H1 (cell line): ENCODE measurements at regions not wholly inside any gene's neighbourhood (a gene's known extent, or its start where the extent isn't known, plus 50 kb on each side); places are given as distances from the start of the nearest gene placed in this dataset.

ENCODE experiments used
- CTCF ChIA-PET: fragments of 300-600 bp; sonication (Branson Sonifier 250); formaldehyde crosslinking; loops from one replicate; lab custom pipeline; 2021; ENCODE audit not compliant: partially characterized antibody; lab: Charles Lee
- POLR2A ChIA-PET: fragments of 300-600 bp; sonication (Branson Sonifier 250); formaldehyde crosslinking; loops from one replicate; lab custom pipeline; 2021; ENCODE audit warnings: inconsistent platforms; ENCODE audit not compliant: partially characterized antibody; lab: Charles Lee
- DNase-seq, 2 experiments: peaks; one replicate each; pipeline versions ENCODE4 v3.0.0 to v3.0.0-alpha.2; 2010 to 2022; ENCODE audit warnings: low spot score in 2 of 2, low read depth in 1 of 2, mixed read lengths in 1 of 2
- FAIRE-seq: peaks from 2 replicates; lab custom pipeline; 2011; peaks lifted over from hg19 to GRCh38; lab: Jason Lieb, UNC
- H2AFZ ChIP-seq: 2 replicates; pipeline ENCODE4 v1.8.1; 2012; ENCODE audit warnings: low read length, inconsistent platforms
- H2AK5ac ChIP-seq: 2 replicates; pipeline ENCODE4 v1.6.1; 2013; ENCODE audit warnings: low read depth, low read length
- H2BK120ac ChIP-seq: replicated peaks from 2 replicates; pipeline ENCODE3; 2013; ENCODE audit warnings: low read depth, low read length, inconsistent platforms
- H2BK12ac ChIP-seq: 2 replicates; pipeline ENCODE4 v1.6.1; 2013; ENCODE audit warnings: low read depth, low read length
- H2BK15ac ChIP-seq: 2 replicates; pipeline ENCODE4 v1.6.1; 2013; ENCODE audit warnings: low read length
- H2BK20ac ChIP-seq: 2 replicates; pipeline ENCODE4 v1.6.1; 2013; ENCODE audit warnings: low read length
- H2BK5ac ChIP-seq: 2 replicates; pipeline ENCODE4 v1.6.1; 2013; ENCODE audit warnings: low read depth, low read length
- H3K14ac ChIP-seq: 2 replicates; pipeline ENCODE4 v1.6.1; 2013; ENCODE audit warnings: inconsistent platforms; ENCODE audit not compliant: insufficient read length
- H3K18ac ChIP-seq: 2 replicates; pipeline ENCODE4 v1.6.1; 2013; ENCODE audit warnings: low read length; ENCODE audit errors: extremely low read depth
- H3K23ac ChIP-seq: 2 replicates; pipeline ENCODE4 v1.6.1; 2013; ENCODE audit warnings: inconsistent platforms; ENCODE audit not compliant: insufficient read length
- H3K23me2 ChIP-seq: 2 replicates; pipeline ENCODE4 v1.6.1; 2013; ENCODE audit warnings: low read depth, low read length
- H3K27ac ChIP-seq: 2 replicates; pipeline ENCODE4 v1.6.1; 2011; ENCODE audit warnings: low read depth, low read length, inconsistent platforms
- H3K27me3 ChIP-seq, 4 experiments: replicated peaks in 1 of 4; 1 replicate in 1 of 4; 2 replicates in 3 of 4; pipeline versions ENCODE4 v1.6.1 to v1.8.1; 2011 to 2013; ENCODE audit warnings: low read length in 3 of 4, mild to moderate bottlenecking in 3 of 4, inconsistent platforms in 2 of 4, mixed read lengths in 2 of 4, moderate library complexity in 1 of 4; ENCODE audit not compliant: control insufficient read depth in 3 of 4, insufficient read depth in 3 of 4; ENCODE audit errors: extremely low read depth in 1 of 4
- H3K36me3 ChIP-seq, 4 experiments: 2 replicates each; pipeline versions ENCODE4 v1.6.1 to v1.8.1; 2011 to 2013; ENCODE audit warnings: mild to moderate bottlenecking in 4 of 4, low read length in 3 of 4, moderate library complexity in 2 of 4, control low read depth in 1 of 4, inconsistent platforms in 1 of 4; ENCODE audit not compliant: insufficient read depth in 4 of 4, control insufficient read depth in 2 of 4
- H3K4ac ChIP-seq: replicated peaks from 2 replicates; pipeline ENCODE3; 2013; ENCODE audit warnings: low read length, low read depth, mixed read lengths, inconsistent platforms; ENCODE audit not compliant: insufficient read length
- H3K4me1 ChIP-seq, 4 experiments: replicated peaks in 1 of 4; 1 replicate in 1 of 4; 2 replicates in 3 of 4; pipeline versions ENCODE4 v1.6.1 to v1.8.1; 2011 to 2013; ENCODE audit warnings: low read length in 3 of 4, inconsistent platforms in 2 of 4, mixed read lengths in 1 of 4; ENCODE audit not compliant: insufficient read depth in 4 of 4, control insufficient read depth in 3 of 4
- H3K4me2 ChIP-seq, 2 experiments: 2 replicates each; pipeline versions ENCODE4 v1.6.1 to v1.8.1; 2011 to 2013; ENCODE audit warnings: low read depth in 2 of 2, low read length in 2 of 2, control low read depth in 1 of 2, inconsistent platforms in 1 of 2, mild to moderate bottlenecking in 1 of 2; ENCODE audit not compliant: insufficient read depth in 1 of 2
- H3K4me3 ChIP-seq, 4 experiments: fragments of 200-600, 300-600 bp in 1 of 4; sonication (generic), shearing (Covaris generic), sonication (Bioruptor Twin) in 1 of 4; 2 replicates each; pipeline versions ENCODE4 v1.5.1 to v1.8.1; 2011 to 2016; ENCODE audit warnings: low read length in 4 of 4, low read depth in 3 of 4, control low read depth in 2 of 4, inconsistent platforms in 2 of 4, mild to moderate bottlenecking in 2 of 4, mixed read lengths in 1 of 4, moderate library complexity in 1 of 4; ENCODE audit not compliant: insufficient read depth in 2 of 4; ENCODE audit errors: extremely low read depth in 1 of 4
- H3K56ac ChIP-seq: replicated peaks from 2 replicates; pipeline ENCODE3; 2013; ENCODE audit warnings: low read depth, mild to moderate bottlenecking, mixed read lengths, low read length, inconsistent platforms; ENCODE audit not compliant: insufficient read length
- H3K79me1 ChIP-seq: 2 replicates; pipeline ENCODE4 v1.6.1; 2013; ENCODE audit warnings: low read depth, low read length, control low read depth
- H3K79me2 ChIP-seq, 2 experiments: 2 replicates each; pipeline versions ENCODE4 v1.6.1 to v1.8.1; 2012 to 2013; ENCODE audit warnings: low read length in 2 of 2, mild to moderate bottlenecking in 2 of 2, inconsistent platforms in 1 of 2; ENCODE audit not compliant: insufficient read depth in 2 of 2, control insufficient read depth in 1 of 2
- H3K9ac ChIP-seq, 4 experiments: replicated peaks in 1 of 4; 1 replicate in 1 of 4; 2 replicates in 3 of 4; pipeline versions ENCODE4 v1.6.1 to v1.8.1; 2011 to 2013; ENCODE audit warnings: low read depth in 3 of 4, low read length in 3 of 4, control low read depth in 2 of 4, mild to moderate bottlenecking in 2 of 4, moderate library complexity in 2 of 4, inconsistent platforms in 1 of 4; ENCODE audit errors: extremely low read depth in 1 of 4
- H3K9me3 ChIP-seq, 2 experiments: 2 replicates each; pipeline versions ENCODE4 v1.6.1 to v1.8.1; 2012 to 2013; ENCODE audit warnings: mild to moderate bottlenecking in 2 of 2, moderate library complexity in 2 of 2, control low read depth in 1 of 2, inconsistent platforms in 1 of 2, low read depth in 1 of 2, low read length in 1 of 2, mixed read lengths in 1 of 2; ENCODE audit not compliant: insufficient read depth in 2 of 2
- H4K20me1 ChIP-seq, 2 experiments: replicated peaks in 1 of 2; 2 replicates each; pipeline versions ENCODE3 to v1.8.1; 2011 to 2013; ENCODE audit warnings: inconsistent platforms in 2 of 2, low read length in 2 of 2, mild to moderate bottlenecking in 1 of 2; ENCODE audit not compliant: insufficient read depth in 2 of 2, control insufficient read depth in 1 of 2
- H4K5ac ChIP-seq: 2 replicates; pipeline ENCODE4 v1.6.1; 2013; ENCODE audit warnings: low read length, low read depth, mixed read lengths, inconsistent platforms; ENCODE audit not compliant: insufficient read length
- H4K8ac ChIP-seq: 2 replicates; pipeline ENCODE4 v1.8.0; 2013; ENCODE audit warnings: mild to moderate bottlenecking, moderate library complexity, low read length, inconsistent platforms; ENCODE audit not compliant: insufficient read depth; ENCODE audit errors: extremely low read depth
- H4K91ac ChIP-seq: replicated peaks from 2 replicates; pipeline ENCODE3; 2013; ENCODE audit warnings: low read length, mixed read lengths, inconsistent platforms; ENCODE audit not compliant: insufficient read length
- RFX5 ChIP-seq: IDR thresholded peaks from 2 replicates; pipeline ENCODE4 v1.6.1; 2011; ENCODE audit warnings: low read depth, low read length, improper control_type of control experiment, borderline replicate concordance
- SIRT6 ChIP-seq: IDR thresholded peaks from one replicate; pipeline ENCODE4 v1.7.1; 2012; ENCODE audit warnings: low read length, inconsistent platforms
- SP1 ChIP-seq: IDR thresholded peaks from 2 replicates; pipeline ENCODE4 v1.6.1; 2011; ENCODE audit warnings: low read depth, low read length
- WGBS, 2 experiments: shearing (Covaris generic) in 1 of 2; methylation state at CpG; one replicate each; pipeline versions ENCODE4 v1.1.6 to v1.1.7; 2013 to 2015; ENCODE audit warnings: low lambda C conversion rate in 2 of 2, mixed read lengths in 2 of 2, inconsistent platforms in 1 of 2, low coverage in 1 of 2, missing lambda C conversion rate in 1 of 2; ENCODE audit not compliant: insufficient replicate concordance in 2 of 2, insufficient coverage in 1 of 2, insufficient read length in 1 of 2; ENCODE audit errors: extremely low coverage in 1 of 2, missing lambda C conversion rate in 1 of 2; 5-methylcytosine and 5-hydroxymethylcytosine counted together

DNA sequence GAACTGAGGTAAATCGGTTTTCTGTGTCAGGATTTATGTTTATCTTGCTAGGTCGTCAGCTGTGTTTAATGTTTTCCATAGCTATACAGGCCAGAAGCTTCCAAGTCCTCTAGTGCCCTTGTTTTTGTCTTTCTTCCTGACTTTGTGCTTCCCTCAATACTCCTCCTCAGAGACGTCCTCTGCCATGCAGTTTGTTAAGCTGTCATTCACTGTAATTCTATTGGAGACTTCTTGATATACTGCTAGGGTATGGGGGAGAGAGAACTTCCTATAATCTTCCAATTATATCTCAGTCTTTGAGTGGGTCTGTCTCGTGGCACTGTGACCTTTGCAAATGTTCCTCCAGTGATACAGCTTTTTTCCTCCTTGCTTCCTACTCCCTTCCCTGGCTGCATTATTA lies 327.3 kb upstream of the ANO5 start:
- no peak overlapping the region for H2AK5ac ChIP-seq
- DNase-seq (no peak), FAIRE-seq (no peak)
- no peak overlapping the region for H4K8ac ChIP-seq
- H2BK20ac ChIP-seq: no peak overlapping the region
- H3K79me2 ChIP-seq: no peaks in the 10 kb centered on the region
- H3K27me3 ChIP-seq: peaks cover 0 to 4% (median 2%) of the 10 kb centered on the region in 4 experiments; a peak in 2 of 7 replicates
- H4K91ac ChIP-seq: no peak overlapping the region
- no peaks in the 10 kb centered on the region for H3K4me1 ChIP-seq
- H3K56ac ChIP-seq: no peak overlapping the region
- H3K23me2 ChIP-seq: no peaks in the 10 kb centered on the region
- no peak overlapping the region for H2BK15ac ChIP-seq
- no peak overlapping the region for H4K5ac ChIP-seq
- H3K4me3 ChIP-seq: no peak overlapping the region
- CTCF ChIA-PET: interaction anchor here (0.9 to 1.0 kb wide), 2 partner anchors 288 to 1089 kb away, joined by 3 to 4 read pairs; no protein-coding TSS in a partner anchor
- no peak overlapping the region for H2BK12ac ChIP-seq
- H3K18ac ChIP-seq: no peak overlapping the region
- H4K20me1 ChIP-seq: no peaks in the 10 kb centered on the region
- no peak overlapping the region for H3K4me2 ChIP-seq
- no peak overlapping the region for H2AFZ ChIP-seq
- H3K9me3 ChIP-seq: no peaks in the 10 kb centered on the region
- no peaks in the 10 kb centered on the region for H3K36me3 ChIP-seq
- POLR2A ChIA-PET: no interaction called here
- H3K4ac ChIP-seq: no peak overlapping the region
- H3K14ac ChIP-seq: no peak overlapping the region
- TF ChIP-seq RFX5: no peak
- TF ChIP-seq SP1: no peak
- TF ChIP-seq SIRT6: no peak
- TF ChIP-seq, all 59 proteins: peak for 0
- Histone ChIP-seq H3K9ac (no peak overlapping the region), H2BK120ac (no peak overlapping the region), H2BK5ac (no peak overlapping the region), H3K23ac (no peak overlapping the region), H3K79me1 (no peaks in the 10 kb centered on the region), H3K27ac (no peak overlapping the region)
- 84% methylated on average over 4 of the region's 4 CpGs; no CpG with 5 or more reads in 1 of the 2 experiments for WGBS, 2 experiments
